Thyroid gland (tissue), 4 donors: ENCODE measurements at regions not wholly inside any gene's neighbourhood (a gene's known extent, or its start where the extent isn't known, plus 50 kb on each side); places are given as distances from the start of the nearest gene placed in this dataset.

Experiments used
- DNase-seq, 2 donors: peaks; one replicate each; pipeline ENCODE4 v3.0.0-alpha.2; 2019
- H3K27ac ChIP-seq, 3 donors: fragments of 200-600 bp; sonication (generic); 1 replicate in 2 of 3; 2 replicates in 1 of 3; pipeline ENCODE4 v1.5.1; 2016 to 2019; ENCODE audit warnings: mild to moderate bottlenecking in 1 of 3, moderate library complexity in 1 of 3
- H3K27me3 ChIP-seq: fragments of 200-600 bp; sonication (generic); one replicate; pipeline ENCODE4 v1.5.1; 2019
- H3K36me3 ChIP-seq, 2 donors: fragments of 200-600 bp; sonication (generic); one replicate each; pipeline ENCODE4 v1.5.1; 2016 to 2019
- H3K4me1 ChIP-seq, 2 donors: fragments of 200-600 bp; sonication (generic); one replicate each; pipeline ENCODE4 v1.5.1; 2017 to 2019
- H3K4me3 ChIP-seq, 3 donors: fragments of 200-600 bp; sonication (generic); replicated peaks in 1 of 3; 1 replicate in 2 of 3; 2 replicates in 1 of 3; pipeline ENCODE4 v1.5.1; 2016; ENCODE audit warnings: mild to moderate bottlenecking in 1 of 3
- H3K9me3 ChIP-seq: fragments of 200-600 bp; sonication (generic); one replicate; pipeline ENCODE4 v1.5.1; 2017
- POLR2A ChIP-seq, 2 donors: fragments of 450-650 bp; IDR thresholded peaks; one replicate each; pipeline ENCODE4 v1.6.1; 2017; ENCODE audit warnings: antibody characterized with exemption in 2 of 2, mild to moderate bottlenecking in 2 of 2, moderate library complexity in 1 of 2
- WGBS, 2 donors: methylation state at CpG; one replicate each; pipeline ENCODE4 v1.1.5; 2017; 5-methylcytosine and 5-hydroxymethylcytosine counted together
- intact Hi-C: fragments of 100-400 bp; cut with DNase I; formaldehyde crosslinking; loops from one replicate; pipeline ENCODE4 v1.15.1; 2023
- TF ChIP-seq, protein P1 (sequence below), 6 experiments: fragments of 200-600 bp in 3 of 6; fragments of 450-650 bp in 3 of 6; sonication (generic) in 3 of 6; IDR thresholded peaks; one replicate each; pipeline ENCODE4 v1.5.1; 2016 to 2019; ENCODE audit warnings: antibody characterized with exemption in 6 of 6, mild to moderate bottlenecking in 2 of 6, inconsistent platforms in 1 of 6, moderate library complexity in 1 of 6

DNA sequence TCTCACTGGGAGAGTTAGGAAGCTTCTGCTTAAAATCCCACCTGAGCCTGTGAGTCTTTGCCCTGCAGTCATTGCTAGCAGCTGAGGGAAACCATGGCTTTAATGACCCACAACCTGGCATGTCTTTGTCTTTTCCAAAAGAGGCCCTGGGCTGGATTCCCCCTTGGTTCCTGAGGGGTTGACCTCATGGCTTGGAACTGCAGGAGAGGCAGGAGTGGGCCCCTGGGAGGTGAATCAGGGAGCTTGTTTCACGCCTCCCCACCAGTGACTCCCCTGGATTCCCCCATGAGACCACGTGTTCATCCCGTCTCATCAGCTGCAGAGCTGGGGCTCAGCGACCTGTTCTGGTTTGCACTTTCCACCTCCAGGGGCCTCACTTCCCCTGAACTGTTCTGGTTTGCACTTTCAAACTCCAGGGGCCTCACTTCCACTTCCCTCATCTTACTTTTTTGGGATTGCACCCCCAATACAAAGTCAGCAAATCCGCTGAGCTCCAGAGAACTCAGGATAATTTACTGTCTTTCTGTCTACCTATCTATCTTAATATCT is 58.5 kb upstream of the TMEM18 start:
- TF ChIP-seq, protein P1, sequence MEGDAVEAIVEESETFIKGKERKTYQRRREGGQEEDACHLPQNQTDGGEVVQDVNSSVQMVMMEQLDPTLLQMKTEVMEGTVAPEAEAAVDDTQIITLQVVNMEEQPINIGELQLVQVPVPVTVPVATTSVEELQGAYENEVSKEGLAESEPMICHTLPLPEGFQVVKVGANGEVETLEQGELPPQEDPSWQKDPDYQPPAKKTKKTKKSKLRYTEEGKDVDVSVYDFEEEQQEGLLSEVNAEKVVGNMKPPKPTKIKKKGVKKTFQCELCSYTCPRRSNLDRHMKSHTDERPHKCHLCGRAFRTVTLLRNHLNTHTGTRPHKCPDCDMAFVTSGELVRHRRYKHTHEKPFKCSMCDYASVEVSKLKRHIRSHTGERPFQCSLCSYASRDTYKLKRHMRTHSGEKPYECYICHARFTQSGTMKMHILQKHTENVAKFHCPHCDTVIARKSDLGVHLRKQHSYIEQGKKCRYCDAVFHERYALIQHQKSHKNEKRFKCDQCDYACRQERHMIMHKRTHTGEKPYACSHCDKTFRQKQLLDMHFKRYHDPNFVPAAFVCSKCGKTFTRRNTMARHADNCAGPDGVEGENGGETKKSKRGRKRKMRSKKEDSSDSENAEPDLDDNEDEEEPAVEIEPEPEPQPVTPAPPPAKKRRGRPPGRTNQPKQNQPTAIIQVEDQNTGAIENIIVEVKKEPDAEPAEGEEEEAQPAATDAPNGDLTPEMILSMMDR (IDR thresholded peaks at IDR 0.05): no peak
- TF ChIP-seq POLR2A (IDR thresholded peaks at IDR 0.05): no peak
- Histone ChIP-seq H3K4me3 (no peak overlapping the region), H3K27ac (no peak overlapping the region), H3K4me1 (peaks cover 1 to 7% of the 10 kb centered on the region in 2 donors), H3K36me3 (no peaks in the 10 kb centered on the region), H3K27me3 (no peaks in the 10 kb centered on the region), H3K9me3 (no peaks in the 10 kb centered on the region)
- no peak for DNase-seq
- intact Hi-C loops: no loop called here
- WGBS, 2 donors: 52 to 55% methylated on average over 4 to 5 of the region's 5 CpGs

DNA sequence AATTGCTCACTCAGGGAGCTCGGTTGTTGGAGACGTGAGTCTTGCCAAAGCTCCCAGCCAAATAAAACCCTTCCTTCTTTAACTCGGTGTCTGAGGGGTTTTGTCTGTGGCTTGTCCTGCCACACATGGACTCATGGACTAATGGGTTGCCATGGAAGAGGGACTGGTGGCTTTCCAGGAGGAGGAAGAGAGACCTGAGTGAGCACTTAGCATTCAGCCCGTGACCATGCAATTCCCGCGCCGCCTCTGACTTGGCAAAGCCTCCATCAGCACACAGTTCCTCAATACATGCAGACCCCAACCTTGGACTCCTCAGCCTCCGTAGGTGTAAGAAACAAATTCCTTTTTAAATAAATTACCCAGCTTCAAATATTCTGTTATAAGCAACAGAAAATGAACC is 57.3 kb upstream of the TMEM18 start:
- Histone ChIP-seq H3K27ac (no peak overlapping the region), H3K4me3 (no peak overlapping the region), H3K9me3 (no peaks in the 10 kb centered on the region), H3K36me3 (no peaks in the 10 kb centered on the region), H3K4me1 (peaks cover 0 to under 1% of the 10 kb centered on the region in 2 donors), H3K27me3 (no peaks in the 10 kb centered on the region)
- TF ChIP-seq, protein P1 (IDR thresholded peaks at IDR 0.05): no peak
- no peak for TF ChIP-seq POLR2A (IDR thresholded peaks at IDR 0.05)
- intact Hi-C loops: no loop called here
- WGBS, 2 donors: 85% methylated on average over 8 of the region's 8 CpGs
- DNase-seq: no peak

DNA sequence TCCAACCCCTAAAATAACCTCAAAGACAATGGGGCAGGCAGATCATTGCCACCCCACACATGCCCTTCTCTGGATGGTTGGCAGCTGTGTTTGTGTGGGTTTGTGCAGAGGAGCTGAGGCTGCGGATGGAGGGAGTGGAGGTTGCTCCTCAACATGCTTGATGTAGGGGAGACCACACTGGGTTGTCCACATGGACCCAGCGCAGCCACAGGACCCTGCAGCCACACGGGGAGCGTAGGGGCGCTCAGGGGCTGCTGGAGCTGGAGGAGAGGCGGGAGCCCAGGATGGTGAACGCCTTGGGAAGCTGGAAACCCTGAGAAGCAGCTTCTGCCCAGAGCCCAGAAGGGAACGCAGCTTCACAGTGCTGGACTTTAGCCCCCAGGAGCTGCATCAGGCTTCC is 56.3 kb upstream of the TMEM18 start:
- DNase-seq: no peak
- no peaks in the 10 kb centered on the region for H3K27me3 ChIP-seq
- no peaks in the 10 kb centered on the region for H3K4me1 ChIP-seq
- WGBS, 2 donors: 90 to 95% methylated on average over 4 to 7 of the region's 8 CpGs
- no peaks in the 10 kb centered on the region for H3K9me3 ChIP-seq
- no peak for TF ChIP-seq POLR2A (IDR thresholded peaks at IDR 0.05)
- TF ChIP-seq, protein P1 (IDR thresholded peaks at IDR 0.05): no peak
- no peaks in the 10 kb centered on the region for H3K36me3 ChIP-seq
- H3K27ac ChIP-seq: no peak overlapping the region
- no peak overlapping the region for H3K4me3 ChIP-seq
- intact Hi-C loops: no loop called here

DNA sequence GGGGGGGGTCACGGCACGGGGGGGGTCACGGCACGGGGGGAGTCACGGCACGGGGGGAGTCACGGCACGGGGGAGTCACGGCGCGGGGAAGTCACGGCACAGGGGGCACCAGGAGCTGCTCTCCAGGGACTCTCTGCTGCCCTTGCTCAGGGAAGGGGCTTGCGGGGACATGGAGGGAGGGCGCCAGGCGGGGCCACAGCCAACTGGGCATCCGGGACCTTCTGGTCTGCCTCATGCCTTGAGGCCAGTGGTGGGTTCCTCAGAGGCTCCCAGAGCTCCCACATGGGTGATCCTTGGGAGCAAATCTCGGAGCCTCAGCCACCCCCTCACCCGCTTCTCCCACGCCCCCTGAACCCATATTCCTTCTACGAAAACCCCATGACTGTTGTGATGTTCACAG is 55.8 kb upstream of the TMEM18 start:
- Histone ChIP-seq H3K9me3 (no peaks in the 10 kb centered on the region), H3K27ac (no peak overlapping the region), H3K27me3 (no peaks in the 10 kb centered on the region), H3K36me3 (no peaks in the 10 kb centered on the region), H3K4me1 (no peaks in the 10 kb centered on the region), H3K4me3 (no peak overlapping the region)
- 89 to 97% methylated on average over 19 to 20 of the region's 20 CpGs for WGBS, 2 donors
- intact Hi-C loops: no loop called here
- TF ChIP-seq POLR2A (IDR thresholded peaks at IDR 0.05): no peak
- TF ChIP-seq, protein P1 (IDR thresholded peaks at IDR 0.05): no peak
- no peak for DNase-seq

DNA sequence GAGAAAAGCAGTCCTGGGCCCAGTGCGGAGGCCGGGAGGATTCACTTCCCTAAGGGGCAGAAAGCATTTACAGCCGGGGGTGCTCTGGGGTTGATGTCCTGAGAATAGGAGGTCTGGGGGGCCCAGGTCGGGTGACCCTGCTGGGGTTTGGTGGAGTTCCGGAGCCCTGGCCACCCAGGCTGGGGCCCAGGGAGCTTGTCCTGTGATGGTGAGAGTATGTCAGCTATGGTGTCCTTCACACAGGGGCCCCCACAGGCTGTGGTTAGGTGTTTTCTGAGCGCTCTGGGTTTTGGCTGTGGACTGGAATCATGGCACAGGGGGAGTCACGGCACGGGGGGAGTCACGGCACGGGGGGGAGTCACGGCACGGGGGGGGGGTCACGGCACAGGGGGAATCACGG is 54.5 kb upstream of the TMEM18 start:
- no peaks in the 10 kb centered on the region for H3K9me3 ChIP-seq
- TF ChIP-seq, protein P1 (IDR thresholded peaks at IDR 0.05): no peak
- TF ChIP-seq POLR2A (IDR thresholded peaks at IDR 0.05): no peak
- WGBS, 2 donors: 83 to 86% methylated on average over 2 to 6 of the region's 14 CpGs
- intact Hi-C loops: no loop called here
- H3K27me3 ChIP-seq: no peaks in the 10 kb centered on the region
- no peaks in the 10 kb centered on the region for H3K4me1 ChIP-seq
- no peak overlapping the region for H3K4me3 ChIP-seq
- H3K36me3 ChIP-seq: no peaks in the 10 kb centered on the region
- no peak overlapping the region for H3K27ac ChIP-seq
- no peak for DNase-seq
